ENCODE measurements at regions not wholly inside any gene's neighbourhood (a gene's known extent, or its start where the extent isn't known, plus 50 kb on each side); places are given as distances from the start of the nearest gene placed in this dataset.

- TF ChIP-seq POLR2AphosphoS5 (IDR thresholded peaks at IDR 0.05; ENCODE audit: low read depth, low read length) (no peak), TAF1 (IDR thresholded peaks at IDR 0.05; ENCODE audit: low read depth, low read length) (no peak)
These were observed 186.3 kb upstream of the GSE1 start for GRCh38 chr16:85426806-85427205.

All from GM12891 (cell line).